Parathyroid adenoma (tissue), 2 donors: ENCODE measurements at regions not wholly inside any gene's neighbourhood (a gene's known extent, or its start where the extent isn't known, plus 50 kb on each side); places are given as distances from the start of the nearest gene placed in this dataset.

ENCODE experiments used
- H2AFZ ChIP-seq: fragments of 300-600 bp; sonication (generic); one replicate; pipeline ENCODE4 v1.7.0; 2017; ENCODE audit warnings: antibody characterized with exemption, mild to moderate bottlenecking
- H3K27ac ChIP-seq: fragments of 300-600 bp; sonication (generic); one replicate; pipeline ENCODE4 v1.7.0; 2017
- H3K27me3 ChIP-seq: fragments of 300-600 bp; sonication (generic); one replicate; pipeline ENCODE4 v1.7.0; 2017; ENCODE audit warnings: low read length; ENCODE audit not compliant: control insufficient read depth, insufficient read depth
- H3K36me3 ChIP-seq: fragments of 300-600 bp; sonication (generic); one replicate; pipeline ENCODE4 v1.7.0; 2017; ENCODE audit warnings: low read length; ENCODE audit not compliant: control insufficient read depth, insufficient read depth
- H3K4me1 ChIP-seq: fragments of 300-600 bp; sonication (generic); one replicate; pipeline ENCODE4 v1.7.0; 2017; ENCODE audit warnings: control low read depth
- H3K4me2 ChIP-seq: fragments of 300-600 bp; sonication (generic); one replicate; pipeline ENCODE4 v1.7.0; 2017; ENCODE audit warnings: low read length
- H3K4me3 ChIP-seq: fragments of 300-600 bp; sonication (generic); one replicate; pipeline ENCODE4 v1.7.0; 2017; ENCODE audit warnings: low read depth, low read length
- H3K79me2 ChIP-seq: fragments of 300-600 bp; sonication (generic); one replicate; pipeline ENCODE4 v1.7.0; 2017; ENCODE audit warnings: control low read depth
- H3K9ac ChIP-seq: fragments of 300-600 bp; sonication (generic); one replicate; pipeline ENCODE4 v1.7.0; 2017; ENCODE audit warnings: mild to moderate bottlenecking
- H3K9me3 ChIP-seq: fragments of 300-600 bp; sonication (generic); one replicate; pipeline ENCODE4 v1.7.0; 2017; ENCODE audit warnings: low read length; ENCODE audit not compliant: control insufficient read depth
- TF ChIP-seq, protein P1 (sequence below): fragments of 300-600 bp; sonication (generic); IDR thresholded peaks from one replicate; pipeline ENCODE4 v1.7.0; 2017; ENCODE audit warnings: antibody characterized with exemption, mild to moderate bottlenecking
- donor health status: primary hyperparathyroidism.

DNA sequence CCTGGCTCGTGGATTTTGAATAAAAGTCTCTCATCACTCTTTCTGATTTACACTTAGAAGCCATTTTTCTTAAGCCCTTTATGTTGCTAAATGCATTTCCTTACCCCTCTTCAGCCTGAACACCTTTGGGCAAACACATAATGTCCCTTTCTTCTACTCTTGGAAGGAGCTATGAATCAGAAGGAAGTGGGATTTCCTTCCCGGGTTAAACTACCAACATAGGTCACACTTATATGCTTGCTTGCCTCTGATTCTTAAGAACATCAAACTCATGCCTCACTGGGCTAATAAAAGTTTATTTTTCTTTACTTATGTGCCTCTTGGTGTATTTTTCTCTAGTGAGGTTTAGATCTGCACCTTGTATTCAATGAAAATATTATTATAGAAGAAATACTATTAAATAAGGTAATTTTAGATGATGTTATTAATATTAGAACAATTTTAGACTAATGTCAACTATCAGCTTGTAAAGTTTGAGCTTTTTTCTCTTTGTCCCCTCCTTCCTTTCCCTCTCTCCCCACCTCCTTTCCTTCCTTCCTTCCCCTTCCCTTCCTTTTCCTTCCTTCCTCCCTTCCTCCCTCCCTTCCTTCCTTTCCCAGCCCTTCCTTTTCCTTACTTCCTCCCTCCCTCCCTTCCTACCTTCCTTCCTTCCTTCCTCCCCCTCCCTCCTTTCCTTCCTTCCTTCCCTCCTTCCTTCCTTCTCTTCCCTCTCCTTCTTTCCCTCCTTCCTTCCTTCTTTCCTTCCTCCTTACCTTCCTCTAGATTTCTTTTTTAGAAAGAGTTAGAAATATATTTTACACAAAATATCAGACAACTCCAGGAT is 66.5 kb upstream of the KCNJ6 start:
- Histone ChIP-seq H3K79me2 (no peaks in the 10 kb centered on the region), H3K36me3 (no peaks in the 10 kb centered on the region), H3K27me3 (no peaks in the 10 kb centered on the region), H2AFZ (no peak overlapping the region), H3K4me2 (no peak overlapping the region), H3K9me3 (no peaks in the 10 kb centered on the region), H3K4me1 (no peaks in the 10 kb centered on the region), H3K27ac (no peak overlapping the region), H3K9ac (no peak overlapping the region), H3K4me3 (no peak overlapping the region)
- TF ChIP-seq, protein P1, sequence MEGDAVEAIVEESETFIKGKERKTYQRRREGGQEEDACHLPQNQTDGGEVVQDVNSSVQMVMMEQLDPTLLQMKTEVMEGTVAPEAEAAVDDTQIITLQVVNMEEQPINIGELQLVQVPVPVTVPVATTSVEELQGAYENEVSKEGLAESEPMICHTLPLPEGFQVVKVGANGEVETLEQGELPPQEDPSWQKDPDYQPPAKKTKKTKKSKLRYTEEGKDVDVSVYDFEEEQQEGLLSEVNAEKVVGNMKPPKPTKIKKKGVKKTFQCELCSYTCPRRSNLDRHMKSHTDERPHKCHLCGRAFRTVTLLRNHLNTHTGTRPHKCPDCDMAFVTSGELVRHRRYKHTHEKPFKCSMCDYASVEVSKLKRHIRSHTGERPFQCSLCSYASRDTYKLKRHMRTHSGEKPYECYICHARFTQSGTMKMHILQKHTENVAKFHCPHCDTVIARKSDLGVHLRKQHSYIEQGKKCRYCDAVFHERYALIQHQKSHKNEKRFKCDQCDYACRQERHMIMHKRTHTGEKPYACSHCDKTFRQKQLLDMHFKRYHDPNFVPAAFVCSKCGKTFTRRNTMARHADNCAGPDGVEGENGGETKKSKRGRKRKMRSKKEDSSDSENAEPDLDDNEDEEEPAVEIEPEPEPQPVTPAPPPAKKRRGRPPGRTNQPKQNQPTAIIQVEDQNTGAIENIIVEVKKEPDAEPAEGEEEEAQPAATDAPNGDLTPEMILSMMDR, result no peak

DNA sequence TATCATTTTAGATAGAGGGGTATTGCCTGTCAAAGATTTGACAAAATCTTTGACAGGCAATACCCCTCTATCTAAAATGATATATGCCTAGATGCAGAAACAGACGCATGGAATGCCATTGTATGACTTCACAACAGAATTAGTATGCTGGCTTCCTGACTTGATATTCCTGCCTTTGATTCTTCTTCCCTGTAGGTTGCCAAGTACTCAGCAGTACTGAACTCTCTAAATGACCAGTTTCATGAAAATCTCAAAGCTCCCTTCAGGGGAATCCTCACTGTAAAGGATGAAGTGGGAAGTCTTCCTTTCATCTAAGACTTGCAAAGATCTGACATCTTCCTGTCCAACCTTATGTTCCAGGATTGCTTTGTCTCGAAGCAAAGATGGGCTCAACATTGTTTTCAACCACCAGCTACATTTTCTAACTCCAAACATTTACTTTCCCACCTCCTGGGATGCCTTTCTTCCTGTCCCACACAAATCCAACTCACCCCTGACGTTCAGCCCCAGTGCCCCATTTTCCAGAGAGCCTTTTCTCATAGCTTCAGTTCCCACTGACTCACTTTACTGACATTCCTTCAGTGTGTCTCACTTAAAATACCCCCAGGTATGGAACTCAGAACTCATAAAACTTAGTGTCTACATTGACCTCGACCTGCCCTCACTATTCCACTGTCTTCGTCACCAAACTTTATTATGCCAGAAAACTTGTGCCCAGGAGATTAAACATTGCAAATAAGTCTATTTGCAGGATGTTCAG is 67.3 kb upstream of the KCNJ6 start:
- Histone ChIP-seq H3K36me3 (no peaks in the 10 kb centered on the region), H3K27ac (no peak overlapping the region), H3K27me3 (no peaks in the 10 kb centered on the region), H3K9ac (no peak overlapping the region), H3K4me3 (no peak overlapping the region), H3K79me2 (no peaks in the 10 kb centered on the region), H3K4me1 (no peaks in the 10 kb centered on the region), H2AFZ (no peak overlapping the region), H3K9me3 (no peaks in the 10 kb centered on the region), H3K4me2 (no peak overlapping the region)
- TF ChIP-seq, protein P1, result no peak

DNA sequence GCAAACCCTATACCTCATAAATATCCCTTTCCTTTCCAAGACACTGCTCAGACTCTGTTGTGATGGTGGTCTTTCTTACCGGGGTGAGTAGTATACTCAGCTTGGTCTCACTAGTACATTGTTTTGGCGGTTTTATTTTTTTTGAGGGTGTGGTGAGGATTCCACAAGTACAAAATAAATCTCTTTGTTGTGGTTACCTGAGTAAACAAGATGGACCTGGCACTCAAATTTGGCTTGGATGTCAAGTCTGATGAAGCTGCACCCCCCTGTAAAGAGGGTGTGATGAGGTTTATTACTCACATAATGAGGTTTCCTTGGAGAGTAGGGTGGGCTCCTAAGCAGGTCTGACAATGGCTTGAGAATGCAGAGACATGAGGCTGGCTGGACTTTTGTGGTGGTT is 68.2 kb upstream of the KCNJ6 start:
- Histone ChIP-seq H3K36me3 (no peaks in the 10 kb centered on the region), H3K4me2 (no peak overlapping the region), H3K79me2 (no peaks in the 10 kb centered on the region), H2AFZ (no peak overlapping the region), H3K9ac (no peak overlapping the region), H3K27ac (no peak overlapping the region), H3K27me3 (no peaks in the 10 kb centered on the region), H3K4me1 (no peaks in the 10 kb centered on the region), H3K4me3 (no peak overlapping the region), H3K9me3 (no peaks in the 10 kb centered on the region)
- TF ChIP-seq, protein P1, result no peak

DNA sequence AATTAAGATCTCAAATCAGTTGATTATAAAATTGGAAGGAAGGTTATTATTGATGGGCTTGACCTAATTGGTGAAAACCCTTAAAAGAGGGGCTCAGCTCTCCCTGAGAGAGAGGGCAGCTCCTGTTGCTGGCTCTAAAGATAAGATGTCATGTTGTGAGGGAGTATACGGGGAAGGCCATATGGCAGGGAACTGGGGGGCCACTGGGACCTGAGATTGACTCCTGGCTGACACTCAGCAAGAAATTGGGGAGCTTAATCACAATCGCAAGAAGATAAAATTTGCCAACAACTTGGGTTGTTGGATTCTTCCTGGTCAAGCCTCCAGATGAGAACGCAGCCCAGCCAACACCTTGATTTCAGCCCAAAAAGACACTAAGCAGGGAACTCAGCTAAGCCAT is 69.7 kb upstream of the KCNJ6 start:
- Histone ChIP-seq H3K4me3 (no peak overlapping the region), H3K36me3 (no peaks in the 10 kb centered on the region), H3K4me1 (no peaks in the 10 kb centered on the region), H3K4me2 (no peak overlapping the region), H3K79me2 (no peaks in the 10 kb centered on the region), H2AFZ (no peak overlapping the region), H3K27ac (no peak overlapping the region), H3K27me3 (no peaks in the 10 kb centered on the region), H3K9me3 (no peaks in the 10 kb centered on the region), H3K9ac (no peak overlapping the region)
- TF ChIP-seq, protein P1, result no peak
